ENCODE measurements at regions not wholly inside any gene's neighbourhood (a gene's known extent, or its start where the extent isn't known, plus 50 kb on each side); places are given as distances from the start of the nearest gene placed in this dataset.

GRCh38 chr1:199272139-199272544 is 633.3 kb downstream of the PTPRC start:
- TF ChIP-seq, protein P1, sequence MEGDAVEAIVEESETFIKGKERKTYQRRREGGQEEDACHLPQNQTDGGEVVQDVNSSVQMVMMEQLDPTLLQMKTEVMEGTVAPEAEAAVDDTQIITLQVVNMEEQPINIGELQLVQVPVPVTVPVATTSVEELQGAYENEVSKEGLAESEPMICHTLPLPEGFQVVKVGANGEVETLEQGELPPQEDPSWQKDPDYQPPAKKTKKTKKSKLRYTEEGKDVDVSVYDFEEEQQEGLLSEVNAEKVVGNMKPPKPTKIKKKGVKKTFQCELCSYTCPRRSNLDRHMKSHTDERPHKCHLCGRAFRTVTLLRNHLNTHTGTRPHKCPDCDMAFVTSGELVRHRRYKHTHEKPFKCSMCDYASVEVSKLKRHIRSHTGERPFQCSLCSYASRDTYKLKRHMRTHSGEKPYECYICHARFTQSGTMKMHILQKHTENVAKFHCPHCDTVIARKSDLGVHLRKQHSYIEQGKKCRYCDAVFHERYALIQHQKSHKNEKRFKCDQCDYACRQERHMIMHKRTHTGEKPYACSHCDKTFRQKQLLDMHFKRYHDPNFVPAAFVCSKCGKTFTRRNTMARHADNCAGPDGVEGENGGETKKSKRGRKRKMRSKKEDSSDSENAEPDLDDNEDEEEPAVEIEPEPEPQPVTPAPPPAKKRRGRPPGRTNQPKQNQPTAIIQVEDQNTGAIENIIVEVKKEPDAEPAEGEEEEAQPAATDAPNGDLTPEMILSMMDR (IDR thresholded peaks at IDR 0.05): no peak
- TF ChIP-seq POLR2A (IDR thresholded peaks at IDR 0.05): no peak
